ENCODE measurements at regions not wholly inside any gene's neighbourhood (a gene's known extent, or its start where the extent isn't known, plus 50 kb on each side); places are given as distances from the start of the nearest gene placed in this dataset.

DNA sequence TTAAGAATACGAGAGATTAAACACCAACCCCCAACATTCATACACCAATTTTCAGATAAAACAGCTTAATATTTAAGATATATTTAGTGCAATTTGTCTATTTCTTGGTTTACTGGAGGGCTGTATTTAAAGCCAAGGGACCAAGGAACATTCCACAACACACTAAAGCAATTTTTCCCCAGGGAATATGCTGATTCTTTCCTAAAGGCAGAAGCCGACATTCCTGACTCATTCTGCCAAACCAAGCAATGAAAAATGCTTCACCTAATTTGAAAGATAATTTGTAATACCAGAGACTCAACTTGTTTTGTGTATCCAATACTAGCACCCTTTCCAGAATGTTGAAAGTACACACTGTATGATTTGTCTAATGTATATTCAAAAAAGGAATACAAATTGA is 1267.6 kb upstream of the PIK3C3 start:
- no peak for TF ChIP-seq EZH2 (IDR thresholded peaks at IDR 0.05)
- TF ChIP-seq, protein P1, sequence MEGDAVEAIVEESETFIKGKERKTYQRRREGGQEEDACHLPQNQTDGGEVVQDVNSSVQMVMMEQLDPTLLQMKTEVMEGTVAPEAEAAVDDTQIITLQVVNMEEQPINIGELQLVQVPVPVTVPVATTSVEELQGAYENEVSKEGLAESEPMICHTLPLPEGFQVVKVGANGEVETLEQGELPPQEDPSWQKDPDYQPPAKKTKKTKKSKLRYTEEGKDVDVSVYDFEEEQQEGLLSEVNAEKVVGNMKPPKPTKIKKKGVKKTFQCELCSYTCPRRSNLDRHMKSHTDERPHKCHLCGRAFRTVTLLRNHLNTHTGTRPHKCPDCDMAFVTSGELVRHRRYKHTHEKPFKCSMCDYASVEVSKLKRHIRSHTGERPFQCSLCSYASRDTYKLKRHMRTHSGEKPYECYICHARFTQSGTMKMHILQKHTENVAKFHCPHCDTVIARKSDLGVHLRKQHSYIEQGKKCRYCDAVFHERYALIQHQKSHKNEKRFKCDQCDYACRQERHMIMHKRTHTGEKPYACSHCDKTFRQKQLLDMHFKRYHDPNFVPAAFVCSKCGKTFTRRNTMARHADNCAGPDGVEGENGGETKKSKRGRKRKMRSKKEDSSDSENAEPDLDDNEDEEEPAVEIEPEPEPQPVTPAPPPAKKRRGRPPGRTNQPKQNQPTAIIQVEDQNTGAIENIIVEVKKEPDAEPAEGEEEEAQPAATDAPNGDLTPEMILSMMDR (IDR thresholded peaks at IDR 0.05) = no peak
- TF ChIP-seq EZH2phosphoT487 (IDR thresholded peaks at IDR 0.05) = no peak
